GM21528 (cell line): ENCODE measurements at regions not wholly inside any gene's neighbourhood (a gene's known extent, or its start where the extent isn't known, plus 50 kb on each side); places are given as distances from the start of the nearest gene placed in this dataset.
"Not testable (repeated sequence)": the region's sequence is repeated elsewhere in the genome, so short reads cannot be mapped to it uniquely, and the experiment has no call there.

Experiments
- ATAC-seq: cut with Tn5 transposase; IDR thresholded peaks from one replicate; pipeline ENCODE4 v1.9.1; 2021; ENCODE audit warnings: mild to moderate bottlenecking, moderate library complexity; ENCODE audit not compliant: unreplicated experiment, low FRiP score

DNA sequence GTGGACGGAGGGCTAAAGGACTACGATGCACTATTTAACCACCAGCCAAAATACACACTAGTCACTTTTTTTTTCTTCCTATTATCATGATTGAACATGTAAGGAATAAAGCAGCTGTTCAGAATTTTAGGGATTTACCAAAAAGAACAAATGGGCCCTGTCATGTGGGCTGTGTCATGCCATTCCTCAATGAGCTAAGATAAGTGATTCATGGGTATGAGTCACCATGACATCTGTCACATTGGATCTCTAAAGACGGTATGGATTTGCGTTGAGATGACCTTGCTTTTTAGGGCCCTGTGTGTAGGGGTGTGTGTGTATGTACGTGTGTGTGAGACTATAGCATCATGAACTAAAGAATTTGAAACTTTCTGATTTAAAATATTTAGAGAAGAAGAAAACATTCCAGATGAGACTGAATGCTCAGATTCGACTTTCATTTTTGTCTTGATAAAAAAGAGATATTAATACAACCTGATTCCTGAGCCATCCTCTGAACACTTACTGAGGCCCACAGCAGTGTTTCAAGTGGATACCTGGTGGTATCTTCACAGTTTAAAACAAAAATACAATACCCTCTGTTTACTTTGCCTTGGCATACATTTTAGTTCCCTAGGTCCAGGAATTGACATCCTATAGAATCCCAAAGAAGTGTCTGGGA, 246.1 kb upstream of the DUSP10 start:
- ATAC-seq = no peak

DNA sequence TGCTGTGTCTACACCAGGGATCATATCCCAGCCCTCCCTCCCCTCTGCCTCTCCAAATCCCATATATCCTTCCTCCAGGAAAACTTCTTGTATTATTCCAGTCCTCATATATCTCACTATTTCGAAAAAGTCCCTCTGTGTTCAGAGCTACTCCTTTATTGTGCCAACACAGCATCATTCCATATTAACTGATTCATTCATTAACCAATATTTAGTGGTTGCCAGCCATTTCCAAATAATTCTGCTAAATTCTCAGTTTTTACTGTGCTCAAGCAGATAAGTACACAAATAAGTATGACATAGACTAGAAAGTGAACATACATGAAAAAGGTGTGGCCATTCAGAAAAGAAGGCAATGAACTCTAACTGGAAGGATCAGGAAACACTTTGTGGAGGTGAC, 241.6 kb upstream of the DUSP10 start:
- ATAC-seq = no peak

DNA sequence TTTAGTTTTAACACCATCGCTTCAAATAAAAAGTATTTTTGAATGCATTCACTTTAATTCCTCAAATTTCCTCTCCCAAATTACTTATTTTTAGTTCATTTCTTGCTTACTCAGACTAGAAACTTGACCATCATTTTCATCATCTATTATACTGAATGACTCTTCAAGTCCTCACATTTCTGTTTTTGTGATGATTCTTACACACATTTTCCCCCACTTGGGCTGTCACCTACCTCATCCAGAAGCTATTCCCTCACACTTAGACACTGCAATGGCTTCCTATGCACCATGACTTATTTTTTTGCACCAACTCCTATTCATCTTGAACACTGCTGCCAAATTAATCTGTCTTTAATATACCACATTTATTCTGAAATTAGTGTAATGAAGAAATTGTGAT, 239.6 kb upstream of the DUSP10 start:
- ATAC-seq = no peak

DNA sequence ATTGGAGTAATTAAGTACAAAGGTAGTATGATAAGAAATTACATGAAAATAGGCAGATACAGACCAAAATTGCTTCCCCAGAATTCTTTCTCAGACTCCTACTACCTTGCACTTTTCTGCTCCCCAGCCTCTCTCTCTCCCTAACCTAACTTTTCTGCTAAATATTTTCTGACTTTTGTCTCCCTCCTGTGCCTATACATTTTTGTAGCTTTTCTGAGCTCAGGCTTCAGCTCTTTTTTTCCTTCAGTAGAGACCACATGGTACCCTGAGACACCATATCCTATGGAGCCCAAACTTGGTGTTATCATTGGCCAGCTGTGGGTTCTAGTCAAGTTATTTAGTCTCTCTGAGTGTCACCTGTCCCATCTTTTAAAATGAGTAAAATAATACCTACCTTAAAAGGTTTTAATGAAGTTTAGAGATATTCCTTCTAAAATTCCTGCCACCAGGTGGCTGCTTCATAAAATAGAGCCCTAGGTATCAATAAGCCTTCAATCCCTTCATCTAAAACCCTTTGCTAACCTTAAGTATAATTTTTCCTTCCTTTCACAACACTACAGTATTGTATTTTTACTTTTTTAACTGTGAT, 237.6 kb upstream of the DUSP10 start:
- no peak for ATAC-seq

DNA sequence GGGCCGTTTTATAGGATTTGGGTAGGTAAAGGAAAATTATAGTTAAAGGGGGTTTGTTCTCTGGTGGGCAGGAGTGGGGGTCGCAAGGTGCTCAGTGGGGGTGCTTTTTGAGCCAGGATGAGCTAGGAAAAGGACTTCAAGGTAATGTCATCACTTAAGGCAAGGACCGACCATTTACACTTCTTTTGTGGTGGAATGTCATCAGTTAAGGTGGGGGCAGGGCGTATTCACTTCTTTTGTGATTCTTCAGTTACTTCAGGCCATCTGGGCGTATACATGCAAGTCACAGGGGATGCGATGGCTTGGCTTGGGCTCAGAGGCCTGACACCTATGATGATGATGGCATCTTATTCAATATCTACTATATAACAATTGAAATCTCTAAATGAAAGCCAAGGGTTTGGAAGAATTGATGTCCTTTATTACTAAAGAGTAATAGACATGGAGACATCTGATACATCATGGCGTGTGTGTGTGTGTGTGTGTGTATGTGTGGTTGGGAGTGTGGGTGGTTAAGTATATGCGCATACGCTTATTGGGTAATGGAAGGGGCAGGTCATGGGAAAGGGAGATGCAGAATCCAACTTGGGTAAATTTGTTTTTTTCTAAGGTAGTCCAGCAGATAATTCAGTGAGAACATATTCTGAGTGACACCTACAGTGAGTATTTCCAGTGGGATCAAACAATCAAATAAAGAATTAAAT, 236.9 kb upstream of the DUSP10 start:
- ATAC-seq = not testable (repeated sequence)

DNA sequence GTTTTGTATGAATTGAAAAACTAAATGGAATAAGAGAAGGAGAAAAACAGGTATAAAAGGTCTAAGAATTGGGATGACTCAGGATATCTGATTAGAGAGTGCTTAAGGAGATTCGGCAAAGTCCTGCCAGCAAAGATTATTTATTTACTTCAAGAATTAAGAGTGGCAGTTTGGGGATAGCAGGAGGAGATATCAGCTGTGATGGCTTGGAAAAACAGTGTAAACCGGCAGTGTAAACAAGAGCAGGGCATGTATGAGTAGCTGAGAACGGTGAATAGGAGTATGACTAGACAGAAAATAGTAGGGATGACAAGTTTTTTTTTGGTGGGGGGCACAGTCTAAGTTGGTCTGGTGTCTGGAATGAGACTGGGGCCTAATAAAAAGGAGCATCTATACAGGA, 231.9 kb upstream of the DUSP10 start:
- ATAC-seq = not testable (repeated sequence)

DNA sequence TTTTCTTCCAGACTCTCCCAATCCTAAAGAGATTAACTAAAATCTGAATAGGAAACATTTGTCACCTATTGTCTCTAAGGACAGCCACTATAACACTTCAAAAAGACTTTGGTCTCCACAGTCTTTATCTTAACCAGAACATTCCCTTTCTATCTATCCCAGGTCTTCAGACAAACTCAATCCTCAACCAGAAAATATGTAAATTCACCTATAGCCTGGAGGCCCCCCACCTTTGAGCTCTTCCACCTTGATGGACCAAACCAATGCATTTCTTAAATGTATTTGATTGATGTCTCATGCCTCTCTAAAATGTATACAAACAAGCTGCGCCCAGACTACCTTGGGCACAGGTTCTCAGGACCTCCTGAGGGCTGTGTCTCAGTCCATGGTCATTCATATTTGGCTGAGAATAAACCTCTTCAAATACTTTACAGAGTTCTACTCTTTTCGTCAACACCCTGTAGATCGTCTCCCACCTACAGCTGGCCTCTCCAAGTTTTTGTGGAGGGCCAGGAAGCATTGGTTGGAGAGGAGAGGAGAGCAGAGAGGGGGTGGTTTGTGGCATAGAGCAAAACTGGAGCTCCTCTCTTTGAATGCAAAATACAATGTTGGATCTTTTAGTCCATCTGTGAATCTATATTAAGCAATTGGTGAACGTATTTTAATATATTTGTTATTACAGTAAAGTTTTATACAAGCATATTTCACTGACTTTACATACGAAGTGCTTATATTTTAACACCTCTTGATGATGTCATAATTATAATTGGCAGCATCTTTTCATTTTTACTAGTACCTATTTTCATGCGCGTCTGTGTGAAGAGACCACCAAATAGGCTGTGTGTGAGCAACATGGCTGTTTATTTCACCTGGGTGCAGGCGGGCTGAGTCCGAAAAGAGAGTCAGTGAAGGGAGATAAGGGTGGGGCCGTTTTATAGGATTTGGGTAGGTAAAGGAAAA, 230.7 kb upstream of the DUSP10 start:
- ATAC-seq = no peak

DNA sequence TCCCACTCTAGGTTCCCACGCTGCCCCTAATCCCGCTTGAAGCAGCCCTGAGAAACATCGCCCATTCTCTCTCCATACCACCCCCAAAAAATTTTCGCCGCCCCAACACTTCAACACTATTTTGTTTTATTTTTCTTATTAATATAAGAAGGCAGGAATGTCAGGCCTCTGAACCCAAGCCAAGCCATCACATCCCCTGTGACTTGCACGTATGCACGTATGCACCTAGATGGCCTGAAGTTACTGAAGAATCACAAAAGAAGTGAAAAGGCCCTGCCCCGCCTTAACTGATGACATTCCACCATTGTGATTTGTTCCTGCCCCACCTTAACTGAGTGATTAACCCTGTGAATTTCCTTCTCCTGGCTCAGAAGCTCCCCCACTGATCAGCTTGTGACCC, 229.1 kb upstream of the DUSP10 start:
- ATAC-seq = not testable (repeated sequence)

DNA sequence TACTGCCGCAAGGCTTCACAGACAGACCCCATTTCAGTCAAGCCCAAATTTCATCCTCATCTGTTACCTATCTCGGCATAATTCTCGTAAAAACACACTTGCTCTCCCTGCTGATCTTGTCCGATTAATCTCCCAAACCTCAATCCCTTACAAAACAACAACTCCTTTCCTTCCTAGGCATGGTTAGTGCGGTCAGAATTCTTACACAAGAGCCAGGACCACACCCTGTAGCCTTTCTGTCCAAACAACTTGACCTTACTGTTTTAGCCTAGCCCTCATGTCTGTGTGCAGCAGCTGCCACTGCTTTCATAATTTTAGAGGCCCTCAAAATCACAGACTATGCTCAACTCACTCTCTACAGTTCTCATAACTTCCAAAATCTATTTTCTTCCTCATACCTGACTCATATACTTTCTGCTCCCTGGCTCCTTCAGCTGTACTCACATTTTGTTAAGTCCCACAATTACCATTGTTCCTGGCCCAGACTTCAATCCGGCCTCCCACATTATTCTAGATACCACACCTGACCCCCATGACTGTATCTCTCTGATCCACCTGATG, 227.5 kb upstream of the DUSP10 start:
- ATAC-seq = not testable (repeated sequence)

DNA sequence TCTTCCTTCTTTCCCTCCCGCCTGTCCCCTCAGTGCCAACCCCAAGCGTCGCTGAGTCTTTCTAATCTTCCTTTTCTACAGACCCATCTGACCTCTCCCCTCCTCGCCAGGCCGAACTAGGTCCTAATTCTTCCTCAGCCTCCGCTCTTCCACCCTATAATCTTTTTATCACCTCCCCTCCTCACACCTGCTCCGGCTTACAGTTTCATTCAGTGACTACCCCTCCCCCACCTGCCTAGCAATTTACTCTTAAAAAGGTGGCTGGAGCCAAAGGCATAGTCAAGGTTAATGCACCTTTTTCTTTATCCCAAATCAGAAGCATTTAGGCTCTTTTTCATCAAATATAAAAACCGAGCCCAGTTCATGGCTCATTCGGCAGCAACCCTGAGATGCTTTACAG, 225.6 kb upstream of the DUSP10 start:
- ATAC-seq = not testable (repeated sequence)

DNA sequence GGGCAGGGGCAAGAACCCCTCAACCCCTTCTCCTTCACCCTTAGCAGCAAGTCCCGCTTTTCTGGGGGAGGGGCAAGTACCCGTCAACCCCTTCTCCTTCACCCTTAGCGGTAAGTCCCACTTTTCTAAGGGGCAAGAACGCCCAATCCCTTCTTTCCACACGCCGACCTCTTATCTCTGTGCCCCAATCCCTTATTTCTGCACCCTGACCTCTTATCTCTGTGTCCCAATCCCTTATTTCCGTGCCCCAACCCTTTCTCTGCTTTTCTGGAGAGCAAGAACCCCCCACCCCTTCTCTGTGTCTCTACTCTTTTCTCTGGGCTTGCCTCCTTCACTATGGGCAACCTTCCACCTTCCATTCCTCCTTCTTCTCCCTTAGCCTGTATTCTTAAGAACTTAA, 225.0 kb upstream of the DUSP10 start:
- not testable (repeated sequence) for ATAC-seq

DNA sequence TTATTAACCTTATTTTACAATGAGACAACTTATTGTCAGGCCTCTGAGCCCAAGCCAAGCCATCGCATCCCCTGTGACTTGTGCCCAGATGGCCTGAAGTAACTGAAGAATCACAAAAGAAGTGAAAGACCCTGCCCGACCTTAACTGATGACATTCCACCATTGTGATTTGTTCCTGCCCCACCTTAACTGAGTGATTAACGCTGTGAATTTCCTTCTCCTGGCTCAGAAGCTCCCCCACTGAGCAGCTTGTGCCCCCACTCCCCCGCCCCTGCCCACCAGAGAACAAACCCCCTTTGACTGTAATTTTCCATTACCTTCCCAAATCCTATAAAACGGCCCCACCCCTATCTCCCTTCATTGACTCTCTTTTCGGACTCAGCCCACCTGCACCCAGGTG, 224.0 kb upstream of the DUSP10 start:
- not testable (repeated sequence) for ATAC-seq

DNA sequence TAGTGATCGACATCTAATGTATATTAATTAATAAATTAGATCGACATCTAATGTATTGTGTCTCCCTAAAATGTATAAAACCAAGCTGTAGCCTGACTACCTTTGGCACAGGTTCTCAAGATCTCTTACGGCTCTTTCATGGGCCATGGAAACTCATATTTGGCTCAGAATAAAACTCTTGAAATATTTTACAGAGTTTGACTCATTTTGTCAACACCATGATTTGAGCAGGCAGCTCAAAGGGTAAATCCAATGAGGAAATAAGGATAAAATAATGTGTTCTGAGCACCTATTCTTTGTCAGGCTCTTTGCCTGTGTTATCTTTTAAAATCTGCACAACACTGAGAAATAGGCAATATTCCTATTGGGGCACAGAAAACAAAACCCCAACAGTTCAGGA, 223.4 kb upstream of the DUSP10 start:
- ATAC-seq = no peak

DNA sequence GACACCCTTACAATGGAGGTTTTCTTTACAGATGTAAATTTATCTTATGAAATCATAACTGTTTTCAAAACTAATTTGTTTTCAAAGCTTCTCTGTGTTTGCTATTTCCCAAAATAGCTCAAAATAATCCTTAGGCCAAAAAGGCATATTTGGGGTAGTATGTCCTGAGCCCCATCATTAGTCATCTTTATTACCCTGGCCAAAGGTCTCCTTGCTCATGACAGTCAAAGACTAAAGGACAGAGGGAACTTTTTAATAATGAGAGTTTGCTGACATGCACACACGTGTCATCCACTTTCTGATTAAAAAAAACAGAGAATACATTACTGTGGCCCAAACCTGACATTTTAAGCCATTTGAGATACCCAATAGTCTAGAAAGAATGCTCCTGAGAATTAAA, 221.9 kb upstream of the DUSP10 start:
- no peak for ATAC-seq

DNA sequence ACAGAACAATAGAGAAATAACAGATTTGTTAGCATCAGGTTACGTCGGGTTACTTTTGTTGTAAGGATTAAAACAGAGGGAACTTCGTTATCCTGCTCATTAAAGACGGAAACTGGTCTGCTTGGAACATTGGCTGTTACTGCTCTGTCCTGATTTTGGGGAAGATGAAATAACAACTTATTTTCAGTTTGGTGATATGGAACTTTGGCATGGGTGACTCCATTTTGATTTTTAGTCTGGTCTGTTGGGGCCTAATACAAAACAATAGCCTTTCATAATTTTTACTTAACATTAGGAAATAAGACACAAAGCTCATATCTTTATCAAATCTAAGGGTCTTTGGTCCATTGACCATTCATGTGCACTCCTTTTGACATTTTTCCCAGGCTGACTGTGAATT, 220.5 kb upstream of the DUSP10 start:
- ATAC-seq = no peak

DNA sequence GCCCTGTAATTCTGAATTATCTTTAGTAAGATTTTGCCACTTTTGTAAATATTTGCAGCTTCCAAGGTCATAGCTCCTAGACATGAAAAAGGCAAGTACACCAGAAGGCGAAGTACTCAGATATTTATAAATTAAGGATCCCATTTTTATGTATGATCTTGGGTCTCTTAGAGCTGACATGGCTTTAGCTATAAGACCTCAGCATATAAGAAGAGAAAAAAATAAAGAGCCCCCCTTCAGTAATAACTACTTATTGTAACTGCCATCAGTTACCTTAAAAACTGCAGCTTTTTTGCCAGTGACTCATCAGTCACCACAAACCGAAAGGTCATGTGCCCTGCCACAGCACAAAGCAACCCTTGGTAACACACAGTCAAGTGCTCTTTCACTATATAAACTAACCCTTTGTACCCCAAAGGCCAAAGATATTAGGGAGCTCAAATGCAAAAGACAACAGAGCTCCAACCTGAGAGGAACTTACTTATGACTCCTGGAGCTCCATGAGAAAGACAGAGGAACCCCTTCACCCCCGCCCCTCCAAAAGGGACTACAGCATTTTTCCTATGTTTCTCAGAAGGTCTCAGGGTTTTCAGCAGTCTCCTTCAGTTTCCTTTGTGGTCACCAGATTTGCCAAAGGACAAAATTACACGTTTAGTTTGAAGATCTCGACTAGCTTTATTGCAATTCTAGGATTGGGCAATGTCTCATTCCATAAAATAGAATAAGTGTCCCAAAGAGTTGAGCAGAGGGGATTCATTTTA, 219.8 kb upstream of the DUSP10 start:
- ATAC-seq = peak; percentile 88

DNA sequence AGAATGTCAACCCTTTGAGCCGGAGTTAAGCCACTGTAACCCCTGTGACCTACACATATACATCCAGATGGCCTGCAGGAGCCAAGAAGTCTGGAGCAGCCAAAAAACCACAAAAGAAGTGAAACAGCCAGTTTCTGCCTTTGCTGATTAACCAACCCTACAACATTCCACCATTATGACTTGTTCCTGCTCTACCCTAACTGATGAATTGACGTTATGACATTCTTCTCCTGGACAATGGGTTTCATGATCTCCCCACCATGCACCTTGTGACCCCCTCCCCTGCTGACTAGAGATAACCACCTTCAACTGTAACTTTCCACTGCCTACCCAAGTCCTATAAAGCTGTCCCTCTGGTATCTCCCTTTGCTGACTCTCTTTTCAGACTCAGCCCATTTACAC, 216.3 kb upstream of the DUSP10 start:
- not testable (repeated sequence) for ATAC-seq

DNA sequence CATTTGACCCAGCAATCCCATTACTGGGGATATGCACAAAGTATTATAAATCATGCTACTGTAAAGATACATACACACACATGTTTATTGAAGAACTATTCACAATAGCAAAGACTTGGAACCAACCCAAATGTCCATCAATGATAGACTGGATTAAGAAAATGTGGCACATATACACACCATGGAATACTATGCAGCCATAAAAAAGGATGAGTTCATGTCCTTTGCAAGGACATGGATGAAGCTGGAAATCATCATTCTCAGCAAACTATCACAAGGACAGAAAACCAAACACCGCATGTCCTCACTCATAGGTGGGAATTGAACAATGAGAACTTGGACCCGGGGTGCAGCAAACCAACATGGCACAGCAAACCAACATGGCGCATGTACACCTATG, 215.5 kb upstream of the DUSP10 start:
- ATAC-seq = not testable (repeated sequence)

DNA sequence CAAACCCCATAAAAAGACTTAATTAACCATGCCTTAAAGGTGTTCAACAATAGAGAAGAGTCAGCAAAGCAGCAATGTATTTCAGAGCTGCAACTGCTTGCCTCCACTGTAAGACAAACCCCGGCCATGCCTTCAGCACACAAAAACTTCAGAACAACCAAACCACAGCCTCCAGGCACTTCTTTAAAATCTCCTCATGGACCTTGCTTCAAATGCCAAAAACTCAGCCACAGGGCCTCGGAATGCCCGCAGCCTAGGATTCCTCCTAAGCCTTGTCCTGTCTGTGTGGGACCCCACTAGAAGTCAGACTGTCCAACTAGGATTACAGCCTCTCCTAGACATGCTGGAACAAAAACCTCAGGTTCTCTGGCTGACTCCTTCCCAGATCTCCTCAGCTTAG, 208.1 kb upstream of the DUSP10 start:
- ATAC-seq = no peak

DNA sequence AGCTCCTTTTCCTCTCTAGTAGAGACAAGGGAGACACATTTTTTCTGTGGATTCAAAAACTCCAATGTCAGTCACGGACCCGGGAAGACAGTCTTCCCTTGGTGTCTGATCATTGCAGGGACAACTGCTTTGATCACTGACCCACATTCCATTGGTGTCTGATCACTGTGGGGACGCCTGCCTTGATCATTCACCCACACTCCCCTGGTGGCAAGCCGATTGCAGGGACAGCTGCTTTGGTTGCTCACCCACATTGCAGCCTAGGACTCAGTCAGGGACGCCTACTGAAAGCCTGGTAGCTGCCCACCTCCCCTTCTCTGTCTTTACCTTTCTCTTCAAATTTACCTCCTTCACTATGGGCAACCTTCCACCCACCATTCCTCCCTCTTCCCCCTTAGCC, 206.6 kb upstream of the DUSP10 start:
- no peak for ATAC-seq
